ENCODE measurements at regions not wholly inside any gene's neighbourhood (a gene's known extent, or its start where the extent isn't known, plus 50 kb on each side); places are given as distances from the start of the nearest gene placed in this dataset.

GRCh38 chr5:72010430-72010829 is 96.8 kb upstream of the MAP1B start:
- DNase-seq = no peak

GRCh38 chr5:72012906-72013305 is 94.4 kb upstream of the MAP1B start:
- DNase-seq = no peak

GRCh38 chr5:72013766-72014624 is 93.3 kb upstream of the MAP1B start:
- no peak for DNase-seq

GRCh38 chr5:72015103-72015548 is 92.1 kb upstream of the MAP1B start:
- DNase-seq = no peak

- peak in 1 of 2 experiments; percentile 61 for DNase-seq
Measured at GRCh38 chr5:72018143-72018803, 89.0 kb upstream of the MAP1B start.

GRCh38 chr5:72020161-72020983 is 86.9 kb upstream of the MAP1B start:
- DNase-seq = no peak

GRCh38 chr5:72021651-72022357 is 85.5 kb upstream of the MAP1B start:
- DNase-seq = no peak

GRCh38 chr5:72028382-72028781 is 78.9 kb upstream of the MAP1B start:
- no peak for DNase-seq

- DNase-seq = no peak
Measured at GRCh38 chr5:72030237-72030636, 77.0 kb upstream of the MAP1B start.

GRCh38 chr5:72032788-72033187 is 74.5 kb upstream of the MAP1B start:
- DNase-seq = no peak

- DNase-seq = no peak
Measured at GRCh38 chr5:72034770-72035169, 72.5 kb upstream of the MAP1B start.

GRCh38 chr5:72035831-72036230 is 71.4 kb upstream of the MAP1B start:
- no peak for DNase-seq

- DNase-seq = no peak
Measured at GRCh38 chr5:72036951-72037350, 70.3 kb upstream of the MAP1B start.

GRCh38 chr5:72040513-72040912 is 66.8 kb upstream of the MAP1B start:
- no peak for DNase-seq

- DNase-seq = no peak
Measured at GRCh38 chr5:72041654-72042053, 65.6 kb upstream of the MAP1B start.

- DNase-seq = no peak
Measured at GRCh38 chr5:72042097-72042496, 65.2 kb upstream of the MAP1B start.

- peak in 1 of 2 experiments; percentile 6 for DNase-seq
Measured at GRCh38 chr5:72045692-72046091, 61.6 kb upstream of the MAP1B start.

- DNase-seq = no peak
Measured at GRCh38 chr5:72046106-72046505, 61.2 kb upstream of the MAP1B start.

- DNase-seq = no peak
Measured at GRCh38 chr5:72055636-72056035, 51.6 kb upstream of the MAP1B start.
